Hepatocyte (in vitro differentiated cells): ENCODE measurements at regions not wholly inside any gene's neighbourhood (a gene's known extent, or its start where the extent isn't known, plus 50 kb on each side); places are given as distances from the start of the nearest gene placed in this dataset.

ENCODE experiments used
- DNase-seq: peaks from one replicate; pipeline ENCODE4 v3.0.0-alpha.2; 2016; ENCODE audit warnings: low spot score
- H2AFZ ChIP-seq: fragments of 200-600 bp; sonication (generic); 2 replicates; pipeline ENCODE4 v1.6.0; 2016; ENCODE audit warnings: antibody characterized with exemption, mild to moderate bottlenecking
- H3K27ac ChIP-seq: fragments of 200-600 bp; sonication (generic); 2 replicates; pipeline ENCODE4 v1.5.1; 2016; ENCODE audit warnings: mild to moderate bottlenecking
- H3K27me3 ChIP-seq: fragments of 200-600 bp; sonication (generic); 2 replicates; pipeline ENCODE4 v1.6.1; 2016
- H3K36me3 ChIP-seq: fragments of 200-600 bp; sonication (generic); replicated peaks from 2 replicates; pipeline ENCODE4 v1.5.1; 2016; ENCODE audit warnings: low read depth; ENCODE audit not compliant: insufficient read depth
- H3K4me1 ChIP-seq: fragments of 200-600 bp; sonication (generic); 2 replicates; pipeline ENCODE4 v1.5.1; 2016; ENCODE audit warnings: mild to moderate bottlenecking, moderate library complexity; ENCODE audit not compliant: insufficient read depth
- H3K4me2 ChIP-seq: fragments of 200-600 bp; sonication (generic); 2 replicates; pipeline ENCODE4 v1.6.0; 2016
- H3K4me3 ChIP-seq: fragments of 200-600 bp; sonication (generic); 2 replicates; pipeline ENCODE4 v1.5.1; 2016; ENCODE audit warnings: mild to moderate bottlenecking
- H3K79me2 ChIP-seq: fragments of 200-600 bp; sonication (generic); 2 replicates; pipeline ENCODE4 v1.6.0; 2017; ENCODE audit warnings: mild to moderate bottlenecking
- H3K9me2 ChIP-seq: fragments of 200-600 bp; sonication (generic); replicated peaks from 2 replicates; pipeline ENCODE4 v1.6.0; 2017; ENCODE audit warnings: mild to moderate bottlenecking; ENCODE audit not compliant: insufficient read depth
- H3K9me3 ChIP-seq: fragments of 200-600 bp; sonication (generic); 2 replicates; pipeline ENCODE4 v1.5.1; 2016; ENCODE audit warnings: low read depth, mild to moderate bottlenecking
- H4K20me1 ChIP-seq: fragments of 200-600 bp; sonication (generic); 2 replicates; pipeline ENCODE4 v1.6.0; 2016; ENCODE audit warnings: mild to moderate bottlenecking; ENCODE audit not compliant: insufficient read depth, poor library complexity, severe bottlenecking
- CTCF ChIP-seq: fragments of 200-600 bp; sonication (generic); IDR thresholded peaks from 2 replicates; pipeline ENCODE4 v1.5.1; 2016; ENCODE audit warnings: antibody characterized with exemption, mild to moderate bottlenecking; ENCODE audit not compliant: poor library complexity
- EZH2 ChIP-seq: fragments of 200-600 bp; sonication (generic); IDR thresholded peaks from 2 replicates; pipeline ENCODE4 v1.6.1; 2016; ENCODE audit warnings: antibody characterized with exemption, mild to moderate bottlenecking, borderline replicate concordance
- EZH2phosphoT487 ChIP-seq: fragments of 200-600 bp; sonication (generic); IDR thresholded peaks from one replicate; pipeline ENCODE4 v1.6.1; 2018; ENCODE audit warnings: antibody characterized with exemption, mild to moderate bottlenecking, low read depth, moderate library complexity; ENCODE audit not compliant: unreplicated experiment, severe bottlenecking
- WGBS: methylation state at CpG from one replicate; pipeline ENCODE4 v1.1.6; 2016; ENCODE audit warnings: low lambda C conversion rate; ENCODE audit errors: missing lambda C conversion rate; 5-methylcytosine and 5-hydroxymethylcytosine counted together

GRCh38 chr6:81859884-81860283 lies 107.4 kb upstream of the TENT5A start:
- no peaks in the 10 kb centered on the region for H3K9me3 ChIP-seq
- H3K36me3 ChIP-seq = no peaks in the 10 kb centered on the region
- no peaks in the 10 kb centered on the region for H4K20me1 ChIP-seq
- no peak overlapping the region for H3K4me3 ChIP-seq
- no peaks in the 10 kb centered on the region for H3K9me2 ChIP-seq
- no peaks in the 10 kb centered on the region for H3K79me2 ChIP-seq
- H3K4me1 ChIP-seq = no peaks in the 10 kb centered on the region
- no peak for DNase-seq
- TF ChIP-seq EZH2phosphoT487 (no peak), EZH2 (no peak), CTCF (no peak)
- WGBS = 98% methylated on average over 3 of the region's 3 CpGs
- H3K27me3 ChIP-seq = no peaks in the 10 kb centered on the region
- no peak overlapping the region for H2AFZ ChIP-seq
- no peak overlapping the region for H3K27ac ChIP-seq
- H3K4me2 ChIP-seq = no peak overlapping the region

GRCh38 chr6:81857812-81858211 lies 105.3 kb upstream of the TENT5A start:
- no peaks in the 10 kb centered on the region for H3K36me3 ChIP-seq
- H3K9me3 ChIP-seq = no peaks in the 10 kb centered on the region
- H3K27me3 ChIP-seq = no peaks in the 10 kb centered on the region
- no peak overlapping the region for H3K27ac ChIP-seq
- no peak overlapping the region for H3K4me2 ChIP-seq
- no peak overlapping the region for H3K4me3 ChIP-seq
- DNase-seq = no peak
- no peaks in the 10 kb centered on the region for H3K9me2 ChIP-seq
- H2AFZ ChIP-seq = no peak overlapping the region
- TF ChIP-seq CTCF (no peak), EZH2 (no peak), EZH2phosphoT487 (no peak)
- H3K79me2 ChIP-seq = no peaks in the 10 kb centered on the region
- H4K20me1 ChIP-seq = no peaks in the 10 kb centered on the region
- no peaks in the 10 kb centered on the region for H3K4me1 ChIP-seq

DNA sequence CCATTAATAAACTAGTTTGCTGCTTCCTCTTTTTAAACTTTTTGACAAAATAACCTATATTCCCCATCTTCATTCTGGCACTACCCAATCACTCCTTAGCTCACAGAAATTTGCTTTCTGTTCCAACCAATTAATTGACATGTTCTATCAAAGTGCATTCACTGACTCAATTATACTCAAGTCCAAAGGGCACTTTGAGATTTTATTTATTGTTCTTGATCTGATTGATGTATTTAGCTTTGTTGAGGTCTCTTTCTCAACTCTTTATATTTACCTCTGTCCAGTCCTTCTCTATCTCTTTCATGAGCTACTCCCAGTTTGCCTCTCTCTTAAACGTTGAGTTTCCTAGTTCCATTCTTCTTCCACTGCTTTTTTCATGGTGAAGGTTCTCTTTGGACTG lies 104.4 kb upstream of the TENT5A start:
- no peak for DNase-seq
- WGBS = 82% methylated on average over 1 of the region's 1 CpG
- no peak overlapping the region for H3K4me3 ChIP-seq
- H3K9me2 ChIP-seq = no peaks in the 10 kb centered on the region
- no peaks in the 10 kb centered on the region for H3K9me3 ChIP-seq
- no peaks in the 10 kb centered on the region for H3K79me2 ChIP-seq
- H3K27ac ChIP-seq = no peak overlapping the region
- H4K20me1 ChIP-seq = no peaks in the 10 kb centered on the region
- TF ChIP-seq EZH2 = no peak
- TF ChIP-seq EZH2phosphoT487 = no peak
- no peak for TF ChIP-seq CTCF
- H3K4me1 ChIP-seq = no peaks in the 10 kb centered on the region
- no peak overlapping the region for H3K4me2 ChIP-seq
- H3K36me3 ChIP-seq = no peaks in the 10 kb centered on the region
- no peak overlapping the region for H2AFZ ChIP-seq
- H3K27me3 ChIP-seq = no peaks in the 10 kb centered on the region

GRCh38 chr6:81854474-81854873 lies 102.0 kb upstream of the TENT5A start:
- Histone ChIP-seq H3K27ac (no peak overlapping the region), H3K27me3 (no peaks in the 10 kb centered on the region), H3K9me3 (no peaks in the 10 kb centered on the region), H3K4me2 (no peak overlapping the region), H3K9me2 (no peaks in the 10 kb centered on the region), H3K36me3 (no peaks in the 10 kb centered on the region), H2AFZ (no peak overlapping the region), H3K79me2 (no peaks in the 10 kb centered on the region), H3K4me3 (no peak overlapping the region), H3K4me1 (no peaks in the 10 kb centered on the region), H4K20me1 (no peaks in the 10 kb centered on the region)
- WGBS = 69% methylated on average over 2 of the region's 2 CpGs
- no peak for DNase-seq
- TF ChIP-seq CTCF (no peak), EZH2phosphoT487 (no peak), EZH2 (no peak)
